DMS153 treated with DMSO at 0.1 percent for 48 hours (cell line): ENCODE measurements at regions not wholly inside any gene's neighbourhood (a gene's known extent, or its start where the extent isn't known, plus 50 kb on each side); places are given as distances from the start of the nearest gene placed in this dataset.
A peak's percentile ranks its signal among the peaks of the same experiment; 100 is the strongest.

Experiments
- DNase-seq: peaks from one replicate; lab custom pipeline; 2025; ENCODE audit not compliant: unreplicated experiment; lab: John Stamatoyannopoulos, UW

- DNase-seq, result no peak
Observed at GRCh38 chr2:2683606-2684224, 352.6 kb upstream of the MYT1L start.

- no peak for DNase-seq
Observed at GRCh38 chr2:2682700-2683342, 351.7 kb upstream of the MYT1L start.

GRCh38 chr2:2681711-2682251, 350.7 kb upstream of the MYT1L start:
- DNase-seq, result no peak

- no peak for DNase-seq
Observed at GRCh38 chr2:2681085-2681484, 350.0 kb upstream of the MYT1L start.

- DNase-seq, result no peak
Observed at GRCh38 chr2:2674831-2675230, 343.8 kb upstream of the MYT1L start.

- DNase-seq, result no peak
Observed at GRCh38 chr2:2673406-2673805, 342.3 kb upstream of the MYT1L start.

- DNase-seq, result no peak
Observed at GRCh38 chr2:2672249-2672648, 341.2 kb upstream of the MYT1L start.

- no peak for DNase-seq
Observed at GRCh38 chr2:2671826-2672225, 340.8 kb upstream of the MYT1L start.

GRCh38 chr2:2669316-2669715, 338.2 kb upstream of the MYT1L start:
- DNase-seq, result no peak

GRCh38 chr2:2668681-2669265, 337.7 kb upstream of the MYT1L start:
- no peak for DNase-seq

GRCh38 chr2:2667690-2668089, 336.6 kb upstream of the MYT1L start:
- no peak for DNase-seq

- no peak for DNase-seq
Observed at GRCh38 chr2:2665834-2666133, 334.7 kb upstream of the MYT1L start.

- DNase-seq, result no peak
Observed at GRCh38 chr2:2664989-2665833, 334.1 kb upstream of the MYT1L start.

GRCh38 chr2:2663401-2664036, 332.4 kb upstream of the MYT1L start:
- no peak for DNase-seq

- peak; percentile 61 for DNase-seq
Observed at GRCh38 chr2:2662847-2663356, 331.8 kb upstream of the MYT1L start.

GRCh38 chr2:2662037-2662846, 331.2 kb upstream of the MYT1L start:
- peak; percentile 73 for DNase-seq

GRCh38 chr2:2660789-2661355, 329.8 kb upstream of the MYT1L start:
- DNase-seq, result no peak

GRCh38 chr2:2657121-2657962, 326.3 kb upstream of the MYT1L start:
- no peak for DNase-seq
